H9 (cell line): ENCODE measurements at regions not wholly inside any gene's neighbourhood (a gene's known extent, or its start where the extent isn't known, plus 50 kb on each side); places are given as distances from the start of the nearest gene placed in this dataset.

ENCODE experiments used
- DNase-seq: peaks from one replicate; pipeline ENCODE4 v3.0.0-alpha.2; 2017
- H2AFZ ChIP-seq: one replicate; pipeline ENCODE4 v1.6.1; 2013; ENCODE audit warnings: mild to moderate bottlenecking, low read length, control low read depth, moderate library complexity
- H2AK5ac ChIP-seq: 2 replicates; pipeline ENCODE4 v1.6.1; 2013; ENCODE audit warnings: low read length, control low read depth, mixed read lengths; ENCODE audit not compliant: insufficient read length
- H2BK120ac ChIP-seq: one replicate; pipeline ENCODE4 v1.6.1; 2013; ENCODE audit warnings: low read depth, mild to moderate bottlenecking, low read length, control low read depth, inconsistent platforms; ENCODE audit not compliant: poor library complexity, severe bottlenecking
- H2BK12ac ChIP-seq: 2 replicates; pipeline ENCODE4 v1.6.1; 2013; ENCODE audit warnings: low read length, control low read depth, mixed read lengths, low read depth; ENCODE audit not compliant: insufficient read length
- H2BK15ac ChIP-seq: 2 replicates; pipeline ENCODE4 v1.6.1; 2013; ENCODE audit warnings: low read depth, low read length, control low read depth
- H2BK20ac ChIP-seq: one replicate; pipeline ENCODE4 v1.6.1; 2013; ENCODE audit warnings: low read depth, mild to moderate bottlenecking, low read length, control low read depth, inconsistent platforms; ENCODE audit not compliant: poor library complexity, severe bottlenecking
- H2BK5ac ChIP-seq: 2 replicates; pipeline ENCODE4 v1.6.1; 2013; ENCODE audit warnings: low read length, control low read depth, mixed read lengths; ENCODE audit not compliant: insufficient read length
- H3K14ac ChIP-seq: 2 replicates; pipeline ENCODE4 v1.6.1; 2013; ENCODE audit warnings: low read length, control low read depth; ENCODE audit not compliant: insufficient read depth
- H3K18ac ChIP-seq: 2 replicates; pipeline ENCODE4 v1.6.1; 2013; ENCODE audit warnings: low read depth, mild to moderate bottlenecking, mixed read lengths, low read length, control low read depth; ENCODE audit not compliant: insufficient read length
- H3K23ac ChIP-seq: 2 replicates; pipeline ENCODE4 v1.6.1; 2013; ENCODE audit warnings: low read length, control low read depth, mixed read lengths, low read depth; ENCODE audit not compliant: insufficient read length
- H3K23me2 ChIP-seq: 2 replicates; pipeline ENCODE4 v1.6.1; 2013; ENCODE audit warnings: low read depth, mild to moderate bottlenecking, mixed read lengths, low read length, control low read depth; ENCODE audit not compliant: insufficient read length, poor library complexity, severe bottlenecking
- H3K27ac ChIP-seq: 2 replicates; pipeline ENCODE4 v1.5.1; 2013; ENCODE audit warnings: low read length, control low read depth, mixed read lengths, low read depth; ENCODE audit not compliant: insufficient read length
- H3K27me3 ChIP-seq: 2 replicates; pipeline ENCODE4 v1.6.1; 2013; ENCODE audit warnings: low read length, control low read depth, inconsistent platforms; ENCODE audit not compliant: insufficient read depth
- H3K4ac ChIP-seq: 2 replicates; pipeline ENCODE4 v1.6.1; 2013; ENCODE audit warnings: low read depth, mild to moderate bottlenecking, control low read depth, inconsistent platforms, low read length, moderate library complexity
- H3K4me1 ChIP-seq: 2 replicates; pipeline ENCODE4 v1.6.1; 2013; ENCODE audit warnings: low read length, control low read depth, inconsistent platforms; ENCODE audit not compliant: insufficient read depth
- H3K4me2 ChIP-seq: 2 replicates; pipeline ENCODE4 v1.6.1; 2013; ENCODE audit warnings: low read length, control low read depth, mixed read lengths; ENCODE audit not compliant: insufficient read length, insufficient read depth
- H3K56ac ChIP-seq: 2 replicates; pipeline ENCODE4 v1.6.1; 2013; ENCODE audit warnings: low read depth, mild to moderate bottlenecking, mixed read lengths, low read length, control low read depth; ENCODE audit not compliant: insufficient read length
- H3K79me1 ChIP-seq: 2 replicates; pipeline ENCODE4 v1.6.1; 2013; ENCODE audit warnings: low read depth, mild to moderate bottlenecking, moderate library complexity, low read length, control low read depth, inconsistent platforms; ENCODE audit not compliant: insufficient read depth, poor library complexity, severe bottlenecking
- H3K79me2 ChIP-seq: 2 replicates; pipeline ENCODE4 v1.6.1; 2013; ENCODE audit warnings: low read length, control low read depth, inconsistent platforms; ENCODE audit not compliant: insufficient read depth
- H3K9ac ChIP-seq: 2 replicates; pipeline ENCODE4 v1.6.1; 2013; ENCODE audit warnings: low read length, control low read depth, mixed read lengths; ENCODE audit not compliant: insufficient read length; ENCODE audit errors: extremely low read depth
- H3K9me3 ChIP-seq: one replicate; pipeline ENCODE4 v1.6.1; 2013; ENCODE audit warnings: low read depth, low read length, inconsistent platforms; ENCODE audit not compliant: control insufficient read depth
- H3T11ph ChIP-seq: one replicate; pipeline ENCODE4 v1.6.1; 2013; ENCODE audit warnings: mild to moderate bottlenecking, low read length, control low read depth, inconsistent platforms
- H4K20me1 ChIP-seq: one replicate; pipeline ENCODE4 v1.6.1; 2013; ENCODE audit not compliant: control insufficient read depth, insufficient read length, insufficient read depth
- H4K5ac ChIP-seq: 2 replicates; pipeline ENCODE4 v1.6.1; 2013; ENCODE audit warnings: low read depth, mild to moderate bottlenecking, mixed read lengths, low read length, control low read depth; ENCODE audit not compliant: insufficient read length
- H4K8ac ChIP-seq: replicated peaks from 2 replicates; pipeline ENCODE4 v1.6.1; 2013; ENCODE audit warnings: low read length, control low read depth, mixed read lengths, low read depth; ENCODE audit not compliant: insufficient read length
- H4K91ac ChIP-seq: 2 replicates; pipeline ENCODE4 v1.6.1; 2013; ENCODE audit warnings: low read depth, mild to moderate bottlenecking, moderate library complexity, mixed read lengths, low read length, control low read depth; ENCODE audit not compliant: insufficient read length
- H3K27ac Mint-ChIP-seq, 3 experiments: 2 replicates in 2 of 3; 3 replicates in 1 of 3; pipeline ENCODE4 v1.8.0; 2020 to 2021; ENCODE audit warnings: mixed read lengths in 3 of 3, mild to moderate bottlenecking in 1 of 3, moderate library complexity in 1 of 3
- H3K27me3 Mint-ChIP-seq: 2 replicates; pipeline ENCODE4 v1.8.0; 2021; ENCODE audit warnings: low read depth, mild to moderate bottlenecking, moderate library complexity, mixed read lengths
- H3K36me3 Mint-ChIP-seq, 3 experiments: 2 replicates in 2 of 3; 3 replicates in 1 of 3; pipeline ENCODE4 v1.8.0; 2020 to 2021; ENCODE audit warnings: low read depth in 3 of 3, mixed read lengths in 3 of 3; ENCODE audit not compliant: insufficient read depth in 1 of 3
- H3K4me1 Mint-ChIP-seq, 2 experiments: 2 replicates each; pipeline ENCODE4 v1.8.0; 2020; ENCODE audit warnings: mixed read lengths in 2 of 2
- H3K4me3 Mint-ChIP-seq, 2 experiments: 2 replicates in 1 of 2; 3 replicates in 1 of 2; pipeline ENCODE4 v1.8.0; 2020 to 2021; ENCODE audit warnings: mild to moderate bottlenecking in 2 of 2, mixed read lengths in 2 of 2, moderate library complexity in 1 of 2
- H3K9me3 Mint-ChIP-seq, 2 experiments: 2 replicates in 1 of 2; 3 replicates in 1 of 2; pipeline ENCODE4 v1.8.0; 2020; ENCODE audit warnings: mild to moderate bottlenecking in 2 of 2, mixed read lengths in 2 of 2, moderate library complexity in 1 of 2
- CTCF ChIP-seq: fragments of 200-600 bp; sonication (generic); conservative IDR thresholded peaks from 3 replicates; pipeline ENCODE4 v1.8.0; 2021; ENCODE audit warnings: antibody characterized with exemption, mild to moderate bottlenecking
- WGBS: extraction: QIAGEN DNeasy Blood & Tissue Kit; methylation state at CpG from one replicate; pipeline ENCODE4 v1.1.7; 2013; ENCODE audit warnings: missing lambda C conversion rate, low lambda C conversion rate, mixed read lengths; ENCODE audit not compliant: insufficient read length; ENCODE audit errors: extremely low coverage; 5-methylcytosine and 5-hydroxymethylcytosine counted together

GRCh38 chr10:78893217-78893616 lies 175.5 kb upstream of the ZMIZ1 start:
- WGBS: no CpG with 5 or more reads among the region's 5 CpGs
- H3K4me2 ChIP-seq: no peak overlapping the region
- no peak overlapping the region for H3K23ac ChIP-seq
- H2AK5ac ChIP-seq: no peak overlapping the region
- H3T11ph ChIP-seq: no peak overlapping the region
- no peaks in the 10 kb centered on the region for H3K9me3 ChIP-seq
- no peak overlapping the region for H4K5ac ChIP-seq
- H2BK12ac ChIP-seq: no peak overlapping the region
- no peak overlapping the region for H4K91ac ChIP-seq
- H2AFZ ChIP-seq: no peak overlapping the region
- no peak for DNase-seq
- no peak for TF ChIP-seq CTCF
- no peak overlapping the region for H3K27ac ChIP-seq
- no peak overlapping the region for H3K27ac Mint-ChIP-seq
- no peak overlapping the region for H3K18ac ChIP-seq
- no peak overlapping the region for H2BK5ac ChIP-seq
- H3K23me2 ChIP-seq: no peaks in the 10 kb centered on the region
- no peak overlapping the region for H2BK20ac ChIP-seq
- H3K9me3 Mint-ChIP-seq: no peaks in the 10 kb centered on the region
- no peak overlapping the region for H4K8ac ChIP-seq
- H3K27me3 Mint-ChIP-seq: peaks cover 13% of the 10 kb centered on the region
- no peaks in the 10 kb centered on the region; the same call in 1 of the 2 replicates for H3K4me1 ChIP-seq
- no peaks in the 10 kb centered on the region for H3K79me1 ChIP-seq
- no peak overlapping the region for H2BK15ac ChIP-seq
- no peaks in the 10 kb centered on the region; the same call in 1 of the 2 replicates for H3K27me3 ChIP-seq
- no peak overlapping the region for H3K9ac ChIP-seq
- H3K14ac ChIP-seq: no peak overlapping the region; the same call in 1 of the 2 replicates
- no peak overlapping the region for H3K4ac ChIP-seq
- H3K4me1 Mint-ChIP-seq: peaks cover 39 to 41% of the 10 kb centered on the region in 2 experiments
- H2BK120ac ChIP-seq: no peak overlapping the region
- H4K20me1 ChIP-seq: no peaks in the 10 kb centered on the region
- H3K4me3 Mint-ChIP-seq: no peak overlapping the region
- no peaks in the 10 kb centered on the region for H3K79me2 ChIP-seq
- no peaks in the 10 kb centered on the region for H3K36me3 Mint-ChIP-seq
- H3K56ac ChIP-seq: no peak overlapping the region
